ENCODE measurements at regions not wholly inside any gene's neighbourhood (a gene's known extent, or its start where the extent isn't known, plus 50 kb on each side); places are given as distances from the start of the nearest gene placed in this dataset.

- Mint-ChIP-seq H3K9me3 (peaks cover 27 to 32% of the 10 kb centered on the region in 2 donors), H3K27ac (no peak overlapping the region), H3K27me3 (ENCODE audit: low read depth in 2 of 2) (no peaks in the 10 kb centered on the region), H3K4me3 (no peak overlapping the region), H3K4me1 (no peaks in the 10 kb centered on the region), H3K36me3 (peaks cover 29% of the 10 kb centered on the region)
- ATAC-seq (no peak), DNase-seq (no peak)
- H3K4me3 ChIP-seq (ENCODE audit: low read length), result no peak overlapping the region
- H3K27ac ChIP-seq (ENCODE audit: low read length), result no peak overlapping the region
- no peaks in the 10 kb centered on the region for H3K36me3 ChIP-seq (ENCODE audit: control insufficient read depth, insufficient read depth, low read length)
- WGBS (ENCODE audit: insufficient coverage), result 33% methylated on average over 1 of the region's 1 CpG
- no peak for TF ChIP-seq CTCF (IDR thresholded peaks at IDR 0.05)
- H3K27me3 ChIP-seq (ENCODE audit: control insufficient read depth, insufficient read depth, low read length), result no peaks in the 10 kb centered on the region
- peaks cover 8% of the 10 kb centered on the region for H3K9me3 ChIP-seq (ENCODE audit: control insufficient read depth, insufficient read depth, low read length)
- H3K4me1 ChIP-seq (ENCODE audit: control insufficient read depth, insufficient read depth, low read length), result no peaks in the 10 kb centered on the region
- intact Hi-C loops (cut with micrococcal nuclease), result no loop called here
These were observed 413.0 kb downstream of the PCDH20 start for GRCh38 chr13:61002686-61003085.

- Mint-ChIP-seq H3K36me3 (no peaks in the 10 kb centered on the region), H3K4me3 (no peak overlapping the region), H3K4me1 (no peaks in the 10 kb centered on the region), H3K27ac (no peak overlapping the region), H3K9me3 (peaks cover 3 to 9% of the 10 kb centered on the region in 2 donors), H3K27me3 (ENCODE audit: low read depth in 2 of 2) (no peaks in the 10 kb centered on the region)
- no peaks in the 10 kb centered on the region for H3K27me3 ChIP-seq (ENCODE audit: control insufficient read depth, insufficient read depth, low read length)
- no peak for ATAC-seq
- no peaks in the 10 kb centered on the region for H3K36me3 ChIP-seq (ENCODE audit: control insufficient read depth, insufficient read depth, low read length)
- 74% methylated on average over 4 of the region's 4 CpGs for WGBS (ENCODE audit: insufficient coverage)
- TF ChIP-seq CTCF (IDR thresholded peaks at IDR 0.05), result no peak
- H3K27ac ChIP-seq (ENCODE audit: low read length), result no peak overlapping the region
- intact Hi-C loops (cut with micrococcal nuclease), result no loop called here
- DNase-seq, result no peak
- no peak overlapping the region for H3K4me3 ChIP-seq (ENCODE audit: low read length)
- H3K4me1 ChIP-seq (ENCODE audit: control insufficient read depth, insufficient read depth, low read length), result no peaks in the 10 kb centered on the region
- H3K9me3 ChIP-seq (ENCODE audit: control insufficient read depth, insufficient read depth, low read length), result peaks cover 3% of the 10 kb centered on the region
These were observed 425.5 kb downstream of the PCDH20 start for GRCh38 chr13:60990032-60990733.

- WGBS (ENCODE audit: insufficient coverage), result 75% methylated on average over 1 of the region's 1 CpG
- intact Hi-C loops (cut with micrococcal nuclease), result no loop called here
- peaks cover 7 to 11% of the 10 kb centered on the region in 2 donors for H3K9me3 Mint-ChIP-seq
These were observed 429.3 kb downstream of the PCDH20 start for GRCh38 chr13:60986301-60986700.

More at GRCh38 chr13:60986301-60986700, 429.3 kb downstream of the PCDH20 start:
- Histone ChIP-seq H3K36me3 (ENCODE audit: control insufficient read depth, insufficient read depth, low read length) (no peaks in the 10 kb centered on the region), H3K27ac (ENCODE audit: low read length) (no peak overlapping the region), H3K27me3 (ENCODE audit: control insufficient read depth, insufficient read depth, low read length) (no peaks in the 10 kb centered on the region), H3K4me1 (ENCODE audit: control insufficient read depth, insufficient read depth, low read length) (no peaks in the 10 kb centered on the region), H3K4me3 (ENCODE audit: low read length) (no peak overlapping the region), H3K9me3 (ENCODE audit: control insufficient read depth, insufficient read depth, low read length) (peaks cover 3% of the 10 kb centered on the region)
- Mint-ChIP-seq H3K36me3 (no peaks in the 10 kb centered on the region), H3K27me3 (ENCODE audit: low read depth in 2 of 2) (no peaks in the 10 kb centered on the region), H3K4me3 (no peak overlapping the region), H3K4me1 (no peaks in the 10 kb centered on the region), H3K27ac (no peak overlapping the region)
- no peak for TF ChIP-seq CTCF (IDR thresholded peaks at IDR 0.05)
- DNase-seq (no peak), ATAC-seq (no peak)

Data from natural killer cell (primary cell).